Breast epithelium (tissue), 3 donors: ENCODE measurements at regions not wholly inside any gene's neighbourhood (a gene's known extent, or its start where the extent isn't known, plus 50 kb on each side); places are given as distances from the start of the nearest gene placed in this dataset.

Experiments
- POLR2A ChIP-seq: fragments of 450-650 bp; IDR thresholded peaks from one replicate; pipeline ENCODE4 v1.6.1; 2016; ENCODE audit warnings: antibody characterized with exemption, mild to moderate bottlenecking, moderate library complexity
- TF ChIP-seq, protein P1 (sequence below), 3 donors: fragments of 450-650 bp; IDR thresholded peaks; one replicate each; pipeline ENCODE4 v1.5.1; 2016 to 2017; ENCODE audit warnings: antibody characterized with exemption in 3 of 3, mild to moderate bottlenecking in 3 of 3, moderate library complexity in 3 of 3

DNA sequence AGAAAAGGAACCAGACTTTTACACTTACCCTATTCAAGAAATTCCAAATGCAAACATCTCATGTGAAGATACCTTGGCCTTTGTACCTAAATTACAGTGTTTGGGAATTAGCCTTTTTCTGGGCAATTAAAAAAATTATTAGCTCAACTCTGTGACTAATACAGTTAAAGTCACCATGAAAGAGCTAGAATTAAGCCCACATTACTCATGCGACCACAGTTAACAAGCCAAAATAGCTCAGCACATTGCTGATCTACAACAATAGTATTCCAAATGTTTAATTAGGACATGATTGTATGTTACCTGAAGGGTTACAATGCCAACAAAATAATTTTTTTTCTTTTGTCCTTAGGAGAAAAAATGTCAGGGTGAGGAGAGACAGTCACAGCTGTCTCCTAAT lies 263.6 kb upstream of the GPC6 start:
- TF ChIP-seq, protein P1, sequence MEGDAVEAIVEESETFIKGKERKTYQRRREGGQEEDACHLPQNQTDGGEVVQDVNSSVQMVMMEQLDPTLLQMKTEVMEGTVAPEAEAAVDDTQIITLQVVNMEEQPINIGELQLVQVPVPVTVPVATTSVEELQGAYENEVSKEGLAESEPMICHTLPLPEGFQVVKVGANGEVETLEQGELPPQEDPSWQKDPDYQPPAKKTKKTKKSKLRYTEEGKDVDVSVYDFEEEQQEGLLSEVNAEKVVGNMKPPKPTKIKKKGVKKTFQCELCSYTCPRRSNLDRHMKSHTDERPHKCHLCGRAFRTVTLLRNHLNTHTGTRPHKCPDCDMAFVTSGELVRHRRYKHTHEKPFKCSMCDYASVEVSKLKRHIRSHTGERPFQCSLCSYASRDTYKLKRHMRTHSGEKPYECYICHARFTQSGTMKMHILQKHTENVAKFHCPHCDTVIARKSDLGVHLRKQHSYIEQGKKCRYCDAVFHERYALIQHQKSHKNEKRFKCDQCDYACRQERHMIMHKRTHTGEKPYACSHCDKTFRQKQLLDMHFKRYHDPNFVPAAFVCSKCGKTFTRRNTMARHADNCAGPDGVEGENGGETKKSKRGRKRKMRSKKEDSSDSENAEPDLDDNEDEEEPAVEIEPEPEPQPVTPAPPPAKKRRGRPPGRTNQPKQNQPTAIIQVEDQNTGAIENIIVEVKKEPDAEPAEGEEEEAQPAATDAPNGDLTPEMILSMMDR (IDR thresholded peaks at IDR 0.05) = no peak
- no peak for TF ChIP-seq POLR2A
